AG04450 (cell line): ENCODE measurements at regions not wholly inside any gene's neighbourhood (a gene's known extent, or its start where the extent isn't known, plus 50 kb on each side); places are given as distances from the start of the nearest gene placed in this dataset.

ENCODE experiments used
- CTCF ChIA-PET: fragments of 300-600, 350-600 bp; formaldehyde crosslinking; extraction: SDS; loops from one replicate; lab custom pipeline; 2022; ENCODE audit warnings: antibody characterized with exemption, inconsistent platforms; lab: Charles Lee
- POLR2A ChIA-PET: fragments of 350-600 bp; formaldehyde crosslinking; extraction: SDS; loops from one replicate; lab custom pipeline; 2021; ENCODE audit warnings: antibody characterized with exemption, inconsistent platforms; lab: Yijun Ruan, JAX
- DNase-seq: peaks from one replicate; pipeline ENCODE4 v3.0.0-alpha.2; 2011; ENCODE audit warnings: low read depth, low spot score
- H3K27ac ChIP-seq: one replicate; pipeline ENCODE4 v1.5.1; 2012; ENCODE audit warnings: low read depth, low read length, control low read depth
- H3K27me3 ChIP-seq: one replicate; pipeline ENCODE4 v1.6.0; 2012; ENCODE audit warnings: low read length; ENCODE audit not compliant: control insufficient read depth, insufficient read depth
- H3K4me3 ChIP-seq: 2 replicates; pipeline ENCODE4 v1.5.1; 2011; ENCODE audit warnings: mild to moderate bottlenecking, low read depth, low read length, control low read depth
- H3K9me3 ChIP-seq: 2 replicates; pipeline ENCODE4 v1.5.1; 2012; ENCODE audit warnings: low read length; ENCODE audit not compliant: control insufficient read depth, insufficient read depth
- TF ChIP-seq, protein P1 (sequence below): IDR thresholded peaks from 2 replicates; pipeline ENCODE4 v1.5.1; 2011; ENCODE audit warnings: low read depth, low read length, control low read depth, inconsistent platforms

DNA sequence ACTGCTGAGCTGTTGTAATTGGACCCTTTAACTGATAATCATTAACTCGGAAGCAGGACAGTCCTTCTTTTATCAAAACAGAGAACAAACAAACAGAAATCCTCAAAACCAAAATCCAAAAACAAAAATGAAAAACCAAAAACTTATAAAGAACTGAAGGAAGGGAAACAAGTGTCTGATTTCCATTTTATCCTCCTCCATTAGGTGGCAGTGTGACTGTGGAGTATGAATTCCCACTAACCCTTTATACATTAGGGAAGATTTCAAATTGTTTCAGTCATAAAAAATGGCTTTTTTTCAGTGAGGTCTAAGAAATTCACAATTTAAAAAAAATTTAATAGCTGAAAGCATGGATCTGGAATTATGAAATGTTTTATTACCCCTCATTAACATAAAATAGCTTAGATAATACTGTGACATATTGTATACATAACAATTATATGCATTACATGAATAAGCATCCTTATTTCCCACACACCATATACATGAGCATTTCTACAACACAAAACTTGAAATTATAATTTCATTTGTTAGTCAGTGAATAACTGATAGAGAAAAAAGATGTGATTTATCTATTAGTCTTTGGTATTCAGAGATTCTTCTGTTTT, 1074.3 kb upstream of the PCDH9 start:
- no peak overlapping the region for H3K27ac ChIP-seq
- H3K4me3 ChIP-seq: no peak overlapping the region
- ChIA-PET POLR2A (no interaction called here), CTCF (interaction anchor here (0.7 kb wide), 1 partner anchor 21 kb away, joined by 6 read pairs; no protein-coding TSS in a partner anchor)
- no peaks in the 10 kb centered on the region for H3K27me3 ChIP-seq
- TF ChIP-seq, protein P1, sequence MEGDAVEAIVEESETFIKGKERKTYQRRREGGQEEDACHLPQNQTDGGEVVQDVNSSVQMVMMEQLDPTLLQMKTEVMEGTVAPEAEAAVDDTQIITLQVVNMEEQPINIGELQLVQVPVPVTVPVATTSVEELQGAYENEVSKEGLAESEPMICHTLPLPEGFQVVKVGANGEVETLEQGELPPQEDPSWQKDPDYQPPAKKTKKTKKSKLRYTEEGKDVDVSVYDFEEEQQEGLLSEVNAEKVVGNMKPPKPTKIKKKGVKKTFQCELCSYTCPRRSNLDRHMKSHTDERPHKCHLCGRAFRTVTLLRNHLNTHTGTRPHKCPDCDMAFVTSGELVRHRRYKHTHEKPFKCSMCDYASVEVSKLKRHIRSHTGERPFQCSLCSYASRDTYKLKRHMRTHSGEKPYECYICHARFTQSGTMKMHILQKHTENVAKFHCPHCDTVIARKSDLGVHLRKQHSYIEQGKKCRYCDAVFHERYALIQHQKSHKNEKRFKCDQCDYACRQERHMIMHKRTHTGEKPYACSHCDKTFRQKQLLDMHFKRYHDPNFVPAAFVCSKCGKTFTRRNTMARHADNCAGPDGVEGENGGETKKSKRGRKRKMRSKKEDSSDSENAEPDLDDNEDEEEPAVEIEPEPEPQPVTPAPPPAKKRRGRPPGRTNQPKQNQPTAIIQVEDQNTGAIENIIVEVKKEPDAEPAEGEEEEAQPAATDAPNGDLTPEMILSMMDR: peak; percentile 59
- DNase-seq: no peak
- H3K9me3 ChIP-seq: no peaks in the 10 kb centered on the region

- POLR2A ChIA-PET: no interaction called here
- DNase-seq: no peak
- no peaks in the 10 kb centered on the region for H3K9me3 ChIP-seq
- H3K27me3 ChIP-seq: no peaks in the 10 kb centered on the region
- TF ChIP-seq, protein P1: no peak
- H3K4me3 ChIP-seq: no peak overlapping the region
- CTCF ChIA-PET: no interaction called here
- no peak overlapping the region for H3K27ac ChIP-seq
Measured at GRCh38 chr13:68293631-68294030, 1063.5 kb upstream of the PCDH9 start.

GRCh38 chr13:68292601-68293000, 1062.5 kb upstream of the PCDH9 start:
- H3K27ac ChIP-seq: no peak overlapping the region
- POLR2A ChIA-PET: no interaction called here
- no peaks in the 10 kb centered on the region for H3K9me3 ChIP-seq
- CTCF ChIA-PET: no interaction called here
- no peak for DNase-seq
- H3K4me3 ChIP-seq: no peak overlapping the region
- TF ChIP-seq, protein P1: no peak
- H3K27me3 ChIP-seq: no peaks in the 10 kb centered on the region

GRCh38 chr13:68291595-68291994, 1061.5 kb upstream of the PCDH9 start:
- Histone ChIP-seq H3K27ac (no peak overlapping the region), H3K9me3 (no peaks in the 10 kb centered on the region), H3K27me3 (no peaks in the 10 kb centered on the region), H3K4me3 (no peak overlapping the region)
- POLR2A ChIA-PET: no interaction called here
- TF ChIP-seq, protein P1: no peak
- no peak for DNase-seq
- CTCF ChIA-PET: no interaction called here

DNA sequence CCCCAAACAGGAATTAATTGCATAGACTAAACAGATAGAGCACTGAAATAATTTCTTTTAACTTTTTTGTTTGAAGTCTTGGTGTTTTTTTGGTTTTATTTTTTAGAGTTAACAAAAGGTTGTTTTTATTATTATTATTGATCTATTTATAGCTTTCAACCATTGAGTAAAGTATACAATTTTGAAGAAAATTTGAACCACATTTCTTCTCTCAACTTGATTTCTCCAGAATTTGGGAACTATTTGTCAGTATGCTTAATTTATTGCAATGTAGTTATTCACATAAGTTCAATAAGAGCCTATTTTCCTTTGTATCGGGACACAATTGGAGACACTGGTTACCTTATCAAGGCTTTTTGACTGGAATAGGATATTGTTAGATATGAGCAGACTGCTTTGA, 1045.6 kb upstream of the PCDH9 start:
- no peaks in the 10 kb centered on the region for H3K27me3 ChIP-seq
- DNase-seq: no peak
- peaks cover 9% of the 10 kb centered on the region for H3K9me3 ChIP-seq
- CTCF ChIA-PET: no interaction called here
- no peak overlapping the region for H3K4me3 ChIP-seq
- TF ChIP-seq, protein P1: no peak
- no peak overlapping the region for H3K27ac ChIP-seq
- POLR2A ChIA-PET: no interaction called here
